K562 (cell line): ENCODE measurements at regions not wholly inside any gene's neighbourhood (a gene's known extent, or its start where the extent isn't known, plus 50 kb on each side); places are given as distances from the start of the nearest gene placed in this dataset.

Experiments used
- ATAC-seq: fragments of 200-7000 bp; cut with Tn5 transposase; 3 replicates; pipeline ENCODE4 v1.9.1; 2020; ENCODE audit warnings: moderate library complexity
- BruUV-seq: library from RNA; stranded (reverse); fragments of 400-500 nt; replicated peaks from 2 replicates; lab custom pipeline; 2021; lab: Mats Ljungman, UMichigan
- CTCF ChIA-PET: fragments of 300-600 bp; formaldehyde crosslinking; extraction: SDS; loops from one replicate; lab custom pipeline; 2021; ENCODE audit warnings: low intra/inter-chr PET ratio; lab: Yijun Ruan, JAX
- POLR2A ChIA-PET: fragments of 300-600, 350-650 bp; sonication (Branson Sonifier 250); formaldehyde crosslinking; extraction: SDS; loops from one replicate; lab custom pipeline; 2021; ENCODE audit warnings: antibody characterized with exemption, inconsistent platforms; lab: Yijun Ruan, JAX
- DNase-seq, 4 experiments: peaks; one replicate each; pipeline versions ENCODE4 v3.0.0 to v3.0.0-alpha.2; 2011 to 2018; ENCODE audit warnings: low spot score in 3 of 4, mixed read lengths in 3 of 4; ENCODE audit errors: extremely low read depth in 1 of 4
- FAIRE-seq: peaks from 2 replicates; lab custom pipeline; 2011; peaks lifted over from hg19 to GRCh38; lab: Jason Lieb, UNC
- H2AFZ ChIP-seq: 2 replicates; pipeline ENCODE4 v1.6.0; 2011; ENCODE audit warnings: low read depth, low read length, control low read depth, inconsistent platforms
- H3K27ac ChIP-seq: fragments of 200-600 bp; 3 replicates; pipeline ENCODE4 v1.8.0; 2011; ENCODE audit warnings: low read depth, mild to moderate bottlenecking, control low read depth, inconsistent platforms, low read length, moderate library complexity, mixed read lengths; ENCODE audit errors: extremely low read depth
- H3K27me3 ChIP-seq, 2 experiments: fragments of 300-600 bp in 1 of 2; 2 replicates in 1 of 2; 3 replicates in 1 of 2; pipeline versions ENCODE4 v1.6.0 to v1.8.0; 2011; ENCODE audit warnings: inconsistent platforms in 2 of 2, low read length in 2 of 2, mild to moderate bottlenecking in 1 of 2, mixed read lengths in 1 of 2, moderate library complexity in 1 of 2; ENCODE audit not compliant: control insufficient read depth in 2 of 2, insufficient read depth in 2 of 2
- H3K36me3 ChIP-seq: fragments of 300-600 bp; 3 replicates; pipeline ENCODE4 v1.8.0; 2011; ENCODE audit warnings: mild to moderate bottlenecking, low read length, inconsistent platforms; ENCODE audit not compliant: control insufficient read depth, insufficient read depth
- H3K4me1 ChIP-seq, 2 experiments: fragments of 200-600 bp in 1 of 2; replicated peaks in 1 of 2; 2 replicates in 1 of 2; 3 replicates in 1 of 2; pipeline versions ENCODE4 v1.5.1 to v1.8.0; 2011; ENCODE audit warnings: inconsistent platforms in 2 of 2, low read length in 2 of 2, mild to moderate bottlenecking in 1 of 2, mixed read lengths in 1 of 2, moderate library complexity in 1 of 2; ENCODE audit not compliant: control insufficient read depth in 2 of 2, insufficient read depth in 2 of 2
- H3K4me2 ChIP-seq: 2 replicates; pipeline ENCODE4 v1.6.1; 2011; ENCODE audit warnings: low read length, control low read depth, inconsistent platforms, mixed read lengths; ENCODE audit not compliant: insufficient read depth
- H3K4me3 ChIP-seq: fragments of 200-600 bp; sonication (generic), shearing (Covaris generic); 2 replicates; pipeline ENCODE4 v1.5.1; 2016; ENCODE audit warnings: control low read depth, inconsistent platforms
- H3K79me2 ChIP-seq: fragments of 200-600 bp; 3 replicates; pipeline ENCODE4 v1.8.0; 2011; ENCODE audit warnings: low read length, inconsistent platforms; ENCODE audit not compliant: control insufficient read depth, insufficient read depth
- H3K9ac ChIP-seq, 2 experiments: 2 replicates each; pipeline versions ENCODE4 v1.6.0 to v1.6.1; 2011; ENCODE audit warnings: low read depth in 2 of 2, low read length in 2 of 2, control low read depth in 1 of 2, inconsistent platforms in 1 of 2, mild to moderate bottlenecking in 1 of 2, mixed read lengths in 1 of 2; ENCODE audit not compliant: insufficient read depth in 1 of 2
- H3K9me1 ChIP-seq: one replicate; pipeline ENCODE4 v1.6.0; 2011; ENCODE audit warnings: inconsistent platforms, mild to moderate bottlenecking, low read length, moderate library complexity; ENCODE audit not compliant: control insufficient read depth, insufficient read depth
- H3K9me3 ChIP-seq: replicated peaks from 2 replicates; pipeline ENCODE4 v1.5.1; 2011; ENCODE audit warnings: low read depth, low read length, inconsistent platforms; ENCODE audit not compliant: control insufficient read depth, insufficient read depth
- H4K20me1 ChIP-seq: replicated peaks from 2 replicates; pipeline ENCODE4 v1.6.1; 2011; ENCODE audit warnings: low read length, inconsistent platforms, mixed read lengths; ENCODE audit not compliant: control insufficient read depth, insufficient read depth
- CEBPB ChIP-seq: fragments of 450-650 bp; IDR thresholded peaks from 2 replicates; pipeline ENCODE4 v1.6.1; 2016; ENCODE audit warnings: missing genetic modification characterization, missing compliant biosample characterization
- CGGBP1 ChIP-seq: fragments of 250-450 bp; sonication (Bioruptor Pico); IDR thresholded peaks from 2 replicates; pipeline ENCODE4 v1.9.0; 2021; ENCODE audit warnings: mild to moderate bottlenecking
- GATA2 ChIP-seq: sonication (generic); formaldehyde crosslinking; IDR thresholded peaks from 2 replicates; pipeline ENCODE4 v1.4.0; 2020; ENCODE audit warnings: mild to moderate bottlenecking, missing genetic modification reagents
- GTF2A2 ChIP-seq: IDR thresholded peaks from 2 replicates; pipeline ENCODE4 v1.6.1; 2016; ENCODE audit warnings: mild to moderate bottlenecking, missing genetic modification characterization, missing compliant biosample characterization
- NBN ChIP-seq: fragments of 450-650 bp; IDR thresholded peaks from 2 replicates; pipeline ENCODE4 v1.6.1; 2016; ENCODE audit warnings: low read depth, mild to moderate bottlenecking
- RB1 ChIP-seq: fragments of 450-650 bp; IDR thresholded peaks from 2 replicates; pipeline ENCODE4 v1.6.1; 2017; ENCODE audit warnings: low read depth, mild to moderate bottlenecking
- ZKSCAN1 ChIP-seq: fragments of 150-350 bp; IDR thresholded peaks from 2 replicates; pipeline ENCODE4 v1.6.1; 2016; ENCODE audit warnings: low read depth, low read length
- ZNF3 ChIP-seq: fragments of 250-450 bp; sonication (Bioruptor Pico); IDR thresholded peaks from 2 replicates; pipeline ENCODE4 v1.5.0; 2021; ENCODE audit warnings: mild to moderate bottlenecking, moderate library complexity
- ZNF445 ChIP-seq: fragments of 250-450 bp; sonication (Bioruptor Pico); IDR thresholded peaks from 2 replicates; pipeline ENCODE4 v1.4.0; 2020; ENCODE audit warnings: low read depth, mild to moderate bottlenecking, moderate library complexity
- ZNF695 ChIP-seq: fragments of 450-650 bp; formaldehyde crosslinking; IDR thresholded peaks from 2 replicates; pipeline ENCODE4 v1.4.0; 2020; ENCODE audit warnings: mild to moderate bottlenecking, moderate library complexity
- WGBS: fragments of 100-300 bp; shearing (Covaris generic); methylation state at CpG from one replicate; pipeline ENCODE4 v1.1.6; 2016; ENCODE audit warnings: low coverage, mixed read lengths; ENCODE audit not compliant: insufficient coverage; ENCODE audit errors: missing lambda C conversion rate; 5-methylcytosine and 5-hydroxymethylcytosine counted together
- in situ Hi-C: fragments of 300-500 bp; cut with MboI; formaldehyde crosslinking; loops from 4 replicates; pipeline ENCODE4 v1.15.0; 2018; ENCODE audit warnings: inconsistent platforms, mixed read lengths
- intact Hi-C: fragments of 100-400 bp; cut with micrococcal nuclease; formaldehyde crosslinking; loops from 2 replicates; pipeline ENCODE4 v1.14.2; 2022
- TF ChIP-seq, protein P1 (sequence below): fragments of 250-450 bp; sonication (Bioruptor Pico); IDR thresholded peaks from 2 replicates; pipeline ENCODE4 v1.5.0; 2022; ENCODE audit warnings: mild to moderate bottlenecking
- TF ChIP-seq, protein P2 (sequence below): IDR thresholded peaks from 2 replicates; pipeline ENCODE4 v1.6.1; 2011; ENCODE audit not compliant: insufficient read length; ENCODE audit errors: extremely low read depth
- TF ChIP-seq, protein P3 (sequence below): sonication (generic); formaldehyde crosslinking; IDR thresholded peaks from 2 replicates; pipeline ENCODE4 v1.8.0; 2023; ENCODE audit warnings: mild to moderate bottlenecking, missing genetic modification reagents

- DNase-seq (no peak), FAIRE-seq (no peak), ATAC-seq (no peak)
- Histone ChIP-seq H2AFZ (no peak overlapping the region), H3K36me3 (no peaks in the 10 kb centered on the region), H3K4me1 (no peaks in the 10 kb centered on the region), H3K79me2 (no peaks in the 10 kb centered on the region), H3K9me1 (no peaks in the 10 kb centered on the region), H3K9ac (no peak overlapping the region), H3K27me3 (no peaks in the 10 kb centered on the region), H3K4me2 (no peak overlapping the region), H3K9me3 (no peaks in the 10 kb centered on the region), H4K20me1 (no peaks in the 10 kb centered on the region), H3K27ac (no peak overlapping the region), H3K4me3 (no peak overlapping the region)
- intact Hi-C loops (no loop called here), in situ Hi-C loops (no loop called here)
- ChIA-PET CTCF (no interaction called here), POLR2A (no interaction called here)
- BruUV-seq, result no TSS peak
- WGBS, result 0% methylated on average over 1 of the region's 1 CpG
- TF ChIP-seq, protein P1, sequence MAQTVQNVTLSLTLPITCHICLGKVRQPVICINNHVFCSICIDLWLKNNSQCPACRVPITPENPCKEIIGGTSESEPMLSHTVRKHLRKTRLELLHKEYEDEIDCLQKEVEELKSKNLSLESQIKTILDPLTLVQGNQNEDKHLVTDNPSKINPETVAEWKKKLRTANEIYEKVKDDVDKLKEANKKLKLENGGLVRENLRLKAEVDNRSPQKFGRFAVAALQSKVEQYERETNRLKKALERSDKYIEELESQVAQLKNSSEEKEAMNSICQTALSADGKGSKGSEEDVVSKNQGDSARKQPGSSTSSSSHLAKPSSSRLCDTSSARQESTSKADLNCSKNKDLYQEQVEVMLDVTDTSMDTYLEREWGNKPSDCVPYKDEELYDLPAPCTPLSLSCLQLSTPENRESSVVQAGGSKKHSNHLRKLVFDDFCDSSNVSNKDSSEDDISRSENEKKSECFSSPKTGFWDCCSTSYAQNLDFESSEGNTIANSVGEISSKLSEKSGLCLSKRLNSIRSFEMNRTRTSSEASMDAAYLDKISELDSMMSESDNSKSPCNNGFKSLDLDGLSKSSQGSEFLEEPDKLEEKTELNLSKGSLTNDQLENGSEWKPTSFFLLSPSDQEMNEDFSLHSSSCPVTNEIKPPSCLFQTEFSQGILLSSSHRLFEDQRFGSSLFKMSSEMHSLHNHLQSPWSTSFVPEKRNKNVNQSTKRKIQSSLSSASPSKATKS (CRISPR knock-in tag), result no peak
- TF ChIP-seq ZNF3, result no peak
- no peak for TF ChIP-seq GTF2A2 (tag)
- TF ChIP-seq CGGBP1 (CRISPR knock-in tag), result no peak
- no peak for TF ChIP-seq RB1
- no peak for TF ChIP-seq NBN
- no peak for TF ChIP-seq ZNF445 (CRISPR knock-in tag)
- no peak for TF ChIP-seq ZKSCAN1
- TF ChIP-seq, protein P2, sequence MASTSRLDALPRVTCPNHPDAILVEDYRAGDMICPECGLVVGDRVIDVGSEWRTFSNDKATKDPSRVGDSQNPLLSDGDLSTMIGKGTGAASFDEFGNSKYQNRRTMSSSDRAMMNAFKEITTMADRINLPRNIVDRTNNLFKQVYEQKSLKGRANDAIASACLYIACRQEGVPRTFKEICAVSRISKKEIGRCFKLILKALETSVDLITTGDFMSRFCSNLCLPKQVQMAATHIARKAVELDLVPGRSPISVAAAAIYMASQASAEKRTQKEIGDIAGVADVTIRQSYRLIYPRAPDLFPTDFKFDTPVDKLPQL, result no peak
- TF ChIP-seq ZNF695 (CRISPR knock-in tag), result no peak
- TF ChIP-seq CEBPB, result no peak
- TF ChIP-seq, protein P3, sequence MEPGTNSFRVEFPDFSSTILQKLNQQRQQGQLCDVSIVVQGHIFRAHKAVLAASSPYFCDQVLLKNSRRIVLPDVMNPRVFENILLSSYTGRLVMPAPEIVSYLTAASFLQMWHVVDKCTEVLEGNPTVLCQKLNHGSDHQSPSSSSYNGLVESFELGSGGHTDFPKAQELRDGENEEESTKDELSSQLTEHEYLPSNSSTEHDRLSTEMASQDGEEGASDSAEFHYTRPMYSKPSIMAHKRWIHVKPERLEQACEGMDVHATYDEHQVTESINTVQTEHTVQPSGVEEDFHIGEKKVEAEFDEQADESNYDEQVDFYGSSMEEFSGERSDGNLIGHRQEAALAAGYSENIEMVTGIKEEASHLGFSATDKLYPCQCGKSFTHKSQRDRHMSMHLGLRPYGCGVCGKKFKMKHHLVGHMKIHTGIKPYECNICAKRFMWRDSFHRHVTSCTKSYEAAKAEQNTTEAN (CRISPR knock-in tag), result no peak
- TF ChIP-seq GATA2 (CRISPR knock-in tag), result no peak
Observed at GRCh38 chr13:33735276-33735675, 82.7 kb upstream of the RFC3 start.
